AG04449 (cell line): ENCODE measurements at regions not wholly inside any gene's neighbourhood (a gene's known extent, or its start where the extent isn't known, plus 50 kb on each side); places are given as distances from the start of the nearest gene placed in this dataset.

Experiments used
- CTCF ChIA-PET: fragments of 350-600 bp; formaldehyde crosslinking; extraction: SDS; loops from one replicate; lab custom pipeline; 2021; ENCODE audit warnings: antibody characterized with exemption; lab: Yijun Ruan, JAX
- POLR2A ChIA-PET: fragments of 400-600, 350-600 bp; formaldehyde crosslinking; extraction: SDS; loops from one replicate; lab custom pipeline; 2020; ENCODE audit warnings: antibody characterized with exemption, inconsistent platforms; lab: Yijun Ruan, JAX
- DNase-seq: peaks from one replicate; pipeline ENCODE4 v3.0.0-alpha.2; 2010; ENCODE audit warnings: low read depth, low spot score
- H3K4me3 ChIP-seq: 2 replicates; pipeline ENCODE4 v1.5.1; 2011; ENCODE audit warnings: low read depth, mild to moderate bottlenecking, control low read depth, low read length
- CTCF ChIP-seq: IDR thresholded peaks from one replicate; pipeline ENCODE4 v1.5.1; 2011; ENCODE audit warnings: mild to moderate bottlenecking, moderate library complexity, low read length, control low read depth, inconsistent platforms; ENCODE audit not compliant: insufficient read depth; ENCODE audit errors: missing control alignments

- no peak for TF ChIP-seq CTCF
- CTCF ChIA-PET, result interaction anchor here (1.0 kb wide), 1 partner anchor 16 kb away, joined by 3 read pairs; no protein-coding TSS in a partner anchor
- no peak for DNase-seq
- no peak overlapping the region for H3K4me3 ChIP-seq
- POLR2A ChIA-PET, result no interaction called here
These were observed 70.3 kb upstream of the FAM3C start for GRCh38 chr7:121466455-121466854.

- no peak for DNase-seq
- ChIA-PET POLR2A (no interaction called here), CTCF (no interaction called here)
- no peak overlapping the region for H3K4me3 ChIP-seq
- TF ChIP-seq CTCF, result no peak
These were observed 63.0 kb upstream of the FAM3C start for GRCh38 chr7:121459148-121459547.

- H3K4me3 ChIP-seq, result no peak overlapping the region
- POLR2A ChIA-PET, result no interaction called here
- no peak for DNase-seq
- CTCF ChIA-PET, result no interaction called here
- no peak for TF ChIP-seq CTCF
These were observed 60.8 kb upstream of the FAM3C start for GRCh38 chr7:121456785-121457359.

GRCh38 chr7:121456015-121456414 lies 59.9 kb upstream of the FAM3C start:
- ChIA-PET CTCF (no interaction called here), POLR2A (no interaction called here)
- H3K4me3 ChIP-seq, result no peak overlapping the region
- no peak for DNase-seq
- TF ChIP-seq CTCF, result no peak

- no peak for TF ChIP-seq CTCF
- no peak for DNase-seq
- ChIA-PET POLR2A (no interaction called here), CTCF (interaction anchor here (1.1 kb wide), 1 partner anchor 56 kb away, joined by 3 read pairs; the partner anchor contains the start of gene FAM3C)
- no peak overlapping the region for H3K4me3 ChIP-seq
These were observed 56.3 kb upstream of the FAM3C start for GRCh38 chr7:121452389-121452788.

- H3K4me3 ChIP-seq, result no peak overlapping the region
- ChIA-PET POLR2A (no interaction called here), CTCF (interaction anchor here (1.0 to 1.1 kb wide), 2 partner anchors 55 to 85 kb away, joined by 3 to 4 read pairs; partner anchors contain the start of gene FAM3C)
- DNase-seq, result no peak
- TF ChIP-seq CTCF, result no peak
These were observed 55.4 kb upstream of the FAM3C start for GRCh38 chr7:121451367-121452094.
